RPMI8226 (cell line): ENCODE measurements at regions not wholly inside any gene's neighbourhood (a gene's known extent, or its start where the extent isn't known, plus 50 kb on each side); places are given as distances from the start of the nearest gene placed in this dataset.

ENCODE experiments used
- DNase-seq: peaks from one replicate; pipeline ENCODE4 v3.0.0-alpha.2; 2015

DNA sequence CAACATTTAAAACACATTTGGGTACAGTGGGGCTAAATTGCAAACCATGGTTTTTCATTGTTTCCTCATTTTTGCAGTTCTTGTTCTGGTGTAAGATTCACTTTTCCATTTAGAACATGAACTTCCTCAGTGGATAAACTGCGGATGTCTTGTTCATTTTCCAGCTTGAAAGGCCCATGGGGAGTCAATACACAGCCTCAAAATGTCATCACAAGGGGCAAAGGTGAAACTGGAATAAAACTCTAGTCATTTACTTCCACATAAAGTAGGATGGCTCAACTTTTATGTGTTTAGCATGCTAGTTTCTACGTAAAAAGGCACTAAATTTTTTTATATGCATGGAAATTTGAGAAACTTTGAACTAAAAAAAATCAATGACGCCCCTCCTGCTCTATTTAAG is 718.8 kb downstream of the TLR4 start:
- no peak for DNase-seq

DNA sequence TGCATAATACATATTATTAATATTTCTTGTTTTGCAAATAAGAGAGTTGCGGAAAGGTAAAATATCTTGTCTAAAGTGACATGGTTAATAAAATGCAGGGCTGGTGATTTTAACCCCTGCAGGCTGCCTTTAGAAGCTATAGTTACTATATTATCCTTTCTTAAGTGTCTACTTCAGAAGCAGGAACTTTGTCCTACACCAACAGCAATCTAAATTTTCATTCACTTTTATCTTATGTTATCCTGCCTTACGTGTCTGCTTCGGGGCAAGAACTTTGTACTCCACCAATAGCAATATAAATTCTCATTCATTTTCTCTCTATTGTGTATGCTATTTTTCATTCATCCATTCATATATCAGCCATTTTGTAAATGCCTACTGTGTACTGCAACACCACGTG is 719.5 kb downstream of the TLR4 start:
- no peak for DNase-seq

DNA sequence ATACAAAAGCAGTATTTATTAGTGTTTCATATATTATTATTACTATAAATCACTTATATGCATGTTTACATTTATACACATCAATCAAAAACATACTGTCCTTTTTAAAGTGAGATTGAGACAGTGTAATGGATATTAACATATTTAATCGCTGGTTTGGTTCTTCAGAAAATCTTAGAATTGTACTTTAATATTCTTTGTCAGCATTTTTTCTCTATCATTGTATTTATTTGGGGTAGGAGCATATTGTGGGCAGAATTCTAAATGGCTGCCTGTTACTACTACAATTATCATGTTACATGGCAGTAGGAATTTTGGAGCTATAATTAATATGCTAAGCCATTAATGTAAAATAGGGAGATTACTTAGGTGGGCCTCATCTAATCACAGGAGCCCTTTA is 722.6 kb downstream of the TLR4 start:
- DNase-seq: no peak

DNA sequence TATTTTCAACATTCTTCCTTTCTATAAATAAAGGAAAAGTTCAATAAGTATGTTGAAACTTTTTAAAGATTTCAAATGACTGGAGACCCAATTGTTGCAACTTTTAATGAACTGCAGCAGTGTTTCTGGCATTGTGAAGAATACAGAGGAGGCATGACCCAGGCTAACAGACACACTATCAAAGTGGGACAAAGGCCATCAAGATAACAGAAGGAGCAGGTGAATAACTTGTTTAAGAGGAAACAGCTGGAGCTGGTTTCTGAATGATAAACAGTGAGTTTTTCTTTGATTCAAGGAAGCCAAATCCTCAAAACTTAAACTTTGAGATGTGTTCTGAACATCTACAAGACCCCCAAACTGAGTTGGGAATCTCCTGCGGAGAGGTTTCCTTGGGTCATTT is 734.6 kb downstream of the TLR4 start:
- no peak for DNase-seq

DNA sequence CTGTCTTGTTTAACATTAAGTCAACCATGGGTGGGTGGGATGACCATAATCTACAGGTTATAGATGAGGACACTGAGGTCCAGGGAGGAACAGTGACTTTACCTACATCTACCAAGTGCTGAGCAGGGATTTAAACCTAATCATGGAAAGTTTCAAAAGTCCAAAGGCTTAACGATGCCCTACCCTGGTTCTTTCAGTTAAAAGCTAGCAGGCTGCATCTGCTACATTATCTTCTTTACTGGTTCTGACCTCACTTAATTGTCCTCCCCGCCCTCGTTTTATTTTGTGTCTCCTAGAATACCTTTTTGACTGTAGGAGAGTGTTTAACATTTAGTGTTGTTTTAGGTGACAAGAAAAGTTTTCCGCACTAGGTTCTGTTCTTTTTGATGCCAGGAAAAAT is 735.2 kb downstream of the TLR4 start:
- DNase-seq: no peak

DNA sequence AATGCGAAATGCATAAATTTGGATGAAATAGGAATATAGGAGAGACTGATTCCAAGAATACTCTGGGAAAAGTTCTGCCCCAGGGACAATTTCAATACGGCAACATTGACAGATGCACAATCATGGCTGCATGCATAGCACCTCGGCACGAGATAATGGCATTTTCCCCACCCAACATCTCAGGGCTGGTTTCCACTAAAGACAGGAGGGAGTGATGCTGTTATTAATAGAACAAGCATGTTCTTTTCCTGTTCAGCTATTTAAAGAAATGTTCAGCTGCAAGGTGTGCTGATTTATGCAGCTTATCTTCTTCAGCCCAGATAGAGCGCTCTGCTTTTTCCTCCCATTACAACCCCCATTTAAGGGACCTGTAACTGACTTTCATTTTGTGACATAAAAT is 740.2 kb downstream of the TLR4 start:
- DNase-seq: peak; percentile 23

DNA sequence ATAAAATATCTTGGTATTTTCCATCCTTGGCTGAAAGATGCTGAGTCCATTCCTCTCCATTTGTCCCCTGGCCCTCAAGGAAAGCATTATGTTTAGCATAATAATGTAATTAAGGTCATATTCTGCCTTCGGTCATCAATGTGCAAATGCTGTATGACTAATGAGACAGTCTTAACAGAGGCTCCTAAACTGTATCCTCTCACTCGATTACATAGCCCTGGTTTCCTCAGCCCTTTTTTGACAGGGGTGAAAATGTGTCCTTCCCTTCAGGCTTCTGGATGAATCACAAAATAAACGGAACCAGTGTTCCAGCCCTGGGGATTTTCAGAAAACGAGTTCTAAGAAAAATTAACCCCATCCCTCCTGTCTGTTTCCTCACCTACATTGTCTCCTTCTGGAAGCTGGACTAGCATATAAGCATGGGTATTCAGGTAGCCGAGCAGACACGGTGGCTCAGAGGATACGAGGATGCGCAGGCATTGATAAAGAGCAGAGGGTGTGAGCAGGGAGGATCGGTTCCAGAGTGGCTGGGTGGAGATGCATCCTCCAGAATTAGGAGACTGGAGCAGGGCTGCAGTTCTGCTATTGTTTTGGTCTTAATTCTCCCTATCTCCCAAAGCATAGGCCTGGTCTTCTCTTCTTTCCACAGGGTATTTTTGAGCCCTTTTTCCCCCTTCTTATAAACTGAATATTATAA is 742.9 kb downstream of the TLR4 start:
- no peak for DNase-seq

DNA sequence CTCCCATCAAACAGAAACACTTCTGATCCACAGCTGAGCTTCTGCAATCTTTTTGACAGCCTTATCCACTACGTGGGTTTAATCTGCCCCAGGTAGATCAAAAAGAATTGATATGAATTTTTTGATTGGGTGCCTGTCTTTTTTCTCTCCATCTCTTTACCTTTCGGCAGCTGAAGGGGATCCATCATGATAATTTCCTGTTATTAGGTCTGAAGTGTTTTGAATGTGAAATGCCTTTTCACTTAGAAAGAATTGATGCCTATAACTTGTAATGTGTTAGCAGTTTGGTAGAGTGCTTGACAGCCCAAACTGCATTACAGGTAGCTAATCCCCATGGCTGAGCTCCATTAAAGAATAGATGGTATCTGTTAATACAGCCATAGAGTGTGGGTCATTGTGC is 745.4 kb downstream of the TLR4 start:
- DNase-seq: no peak

DNA sequence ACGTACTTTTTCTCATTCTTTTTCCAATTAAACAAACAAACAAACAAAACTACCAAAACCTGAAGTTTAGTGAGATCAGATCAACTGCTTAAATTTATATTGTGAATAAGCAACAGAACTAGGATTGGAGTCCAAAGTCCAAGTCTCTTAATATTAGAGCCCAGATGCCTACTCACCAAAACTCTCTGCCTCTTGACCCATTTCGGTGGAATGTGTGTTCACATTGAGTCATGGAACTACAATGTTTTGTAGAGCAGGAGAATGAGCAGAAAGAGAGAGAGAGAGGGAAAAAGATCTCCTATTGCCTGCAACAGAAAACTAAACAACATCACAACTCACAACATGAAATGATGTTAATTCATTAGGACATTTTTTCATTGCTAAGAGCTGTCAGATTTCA is 751.1 kb downstream of the TLR4 start:
- DNase-seq: no peak

DNA sequence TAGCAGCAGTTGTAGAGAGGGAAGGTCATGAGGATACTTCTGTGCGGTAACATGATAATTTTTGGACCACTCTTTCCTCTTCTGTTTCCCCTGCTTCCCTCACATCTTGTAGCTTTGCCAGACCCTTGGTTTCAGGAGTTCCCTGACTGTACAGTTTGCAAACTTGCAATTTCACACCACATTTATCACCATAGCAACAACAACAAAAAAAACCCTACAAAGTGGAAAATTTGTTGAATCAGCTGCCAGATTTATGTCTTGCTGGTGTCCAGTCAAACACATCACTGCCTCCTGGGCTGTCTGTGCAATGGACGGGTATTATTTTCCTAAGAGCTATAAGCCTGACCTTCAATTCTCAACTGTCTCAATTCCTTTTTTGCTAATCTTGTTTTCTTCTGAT is 751.6 kb downstream of the TLR4 start:
- peak; percentile 39 for DNase-seq

DNA sequence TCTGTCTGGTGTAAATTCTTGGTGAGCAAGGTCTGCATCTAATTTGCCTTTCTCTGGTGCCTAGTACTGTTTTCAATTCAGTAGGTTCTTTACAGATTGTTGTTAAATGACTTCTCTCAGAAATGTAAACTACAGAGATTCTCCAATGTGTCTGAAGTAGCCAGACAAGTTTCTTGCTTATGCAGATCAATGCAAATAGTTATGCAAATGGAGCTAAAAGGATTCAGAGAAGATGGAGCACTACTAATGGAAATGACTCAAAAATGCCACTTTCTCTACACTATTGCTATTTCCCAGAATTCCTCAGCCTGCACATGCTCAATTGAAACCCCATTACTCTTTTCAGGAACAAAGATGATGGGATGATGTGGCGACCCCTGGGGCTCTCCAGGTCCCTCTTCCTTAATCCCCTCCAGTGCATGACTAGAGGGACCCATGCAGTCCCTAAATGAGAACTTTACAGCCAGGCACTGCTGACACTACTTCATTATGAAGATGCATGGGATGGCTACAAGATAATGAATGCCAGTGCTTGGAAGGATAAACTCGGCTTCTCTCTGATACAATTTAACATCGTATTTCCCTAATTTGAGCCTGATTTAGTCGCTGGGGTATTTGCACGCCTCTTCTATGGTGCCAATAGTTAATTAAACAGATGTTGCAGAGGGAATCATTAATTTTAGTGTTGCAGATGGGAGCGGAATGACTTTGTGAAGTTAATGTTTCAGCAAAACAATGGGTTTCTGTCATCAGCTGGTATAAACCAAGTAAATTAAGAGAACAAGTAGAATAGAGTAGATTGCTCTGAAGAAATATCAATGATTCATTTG is 753.2 kb downstream of the TLR4 start:
- no peak for DNase-seq

DNA sequence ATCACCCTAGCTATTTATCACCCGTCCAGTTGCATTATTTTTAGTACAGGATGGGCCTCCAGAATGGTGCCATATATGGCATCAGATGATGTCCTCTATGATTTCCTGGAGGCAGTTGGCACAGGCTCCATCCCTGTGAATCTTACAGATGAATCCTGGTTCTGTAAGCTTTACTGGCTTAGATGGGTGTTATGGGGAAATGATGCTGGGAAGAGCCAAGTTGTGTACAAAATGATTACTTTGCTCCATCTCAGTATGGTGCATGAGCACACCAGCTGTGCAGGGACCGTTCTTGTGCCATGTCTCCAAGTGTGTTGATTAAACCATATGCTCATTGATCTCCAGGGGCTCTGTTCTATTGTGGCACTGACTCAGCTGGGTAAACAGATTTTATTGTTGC is 755.7 kb downstream of the TLR4 start:
- DNase-seq: no peak

DNA sequence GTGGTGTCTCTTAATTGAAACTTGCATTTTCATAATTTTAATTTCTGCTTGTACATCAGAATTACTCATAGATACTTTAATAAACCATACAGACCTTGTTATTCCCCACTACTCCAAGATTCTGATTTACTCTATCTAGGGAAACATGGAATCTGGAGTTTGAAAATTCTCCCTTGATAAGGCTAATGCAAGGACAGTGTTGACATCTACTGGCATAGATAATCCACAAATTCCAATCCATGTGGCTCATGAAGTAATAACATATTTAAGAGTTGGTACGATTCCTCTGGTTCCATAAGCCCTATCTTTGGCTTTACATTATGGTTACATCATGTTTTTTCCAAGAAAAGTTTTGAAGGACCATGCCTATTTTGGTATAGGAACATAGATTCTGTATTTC is 759.2 kb downstream of the TLR4 start:
- DNase-seq: no peak

DNA sequence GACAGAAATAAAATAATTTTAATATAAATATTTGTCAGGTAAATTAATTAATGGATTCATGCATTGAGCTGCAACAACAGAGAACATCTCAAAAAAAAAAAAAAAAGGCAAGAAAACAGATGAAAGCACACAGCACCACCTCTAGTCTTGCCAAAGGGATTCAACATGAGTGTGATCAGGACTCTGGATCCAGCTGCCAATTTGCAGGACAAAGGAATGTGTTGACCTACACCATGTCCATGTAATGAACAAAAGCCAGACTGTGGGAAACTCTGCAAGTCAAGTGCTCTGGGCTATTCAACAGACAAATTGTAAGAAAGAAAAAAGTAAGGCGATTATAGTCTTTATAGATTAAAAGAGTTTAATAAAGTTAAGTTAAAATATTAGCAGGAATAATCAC is 769.3 kb downstream of the TLR4 start:
- no peak for DNase-seq

DNA sequence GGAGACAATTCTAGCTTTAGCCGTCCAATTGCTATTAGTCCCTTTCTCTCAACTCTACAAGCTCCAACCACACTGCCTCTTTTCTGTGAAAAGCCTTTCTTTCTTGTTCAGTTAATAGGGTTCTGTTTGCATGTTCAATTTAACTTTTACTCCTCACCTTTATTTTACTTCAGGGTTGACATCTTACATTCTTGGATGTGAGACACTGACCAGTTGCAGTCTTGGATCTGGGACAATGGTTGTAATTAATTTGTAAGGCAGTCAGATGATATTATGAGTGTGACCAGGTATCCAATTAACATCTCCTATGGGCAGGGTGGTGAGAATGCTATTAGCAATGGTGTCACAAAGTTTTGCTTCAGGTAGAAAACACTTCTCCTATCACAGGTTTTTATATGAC is 774.5 kb downstream of the TLR4 start:
- no peak for DNase-seq

DNA sequence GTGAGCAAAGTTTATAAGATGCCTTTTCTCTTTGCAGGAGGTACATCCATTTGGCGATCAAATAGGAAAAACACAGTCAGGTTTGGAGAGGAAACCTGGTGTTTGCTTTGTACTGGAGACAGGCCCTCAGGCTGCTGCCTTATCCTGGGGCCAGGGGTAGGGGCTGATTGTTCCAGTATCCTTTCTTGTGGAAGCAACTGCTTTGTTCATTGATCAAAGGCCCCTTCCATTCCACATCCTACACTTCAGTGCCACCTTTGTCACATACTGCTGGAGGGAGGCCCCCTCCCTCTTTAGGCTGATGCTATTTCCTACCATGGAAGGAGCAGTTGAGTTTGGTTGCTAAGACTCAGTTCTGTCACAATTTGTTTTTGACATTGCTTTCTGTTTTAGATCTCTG is 778.1 kb downstream of the TLR4 start:
- no peak for DNase-seq

DNA sequence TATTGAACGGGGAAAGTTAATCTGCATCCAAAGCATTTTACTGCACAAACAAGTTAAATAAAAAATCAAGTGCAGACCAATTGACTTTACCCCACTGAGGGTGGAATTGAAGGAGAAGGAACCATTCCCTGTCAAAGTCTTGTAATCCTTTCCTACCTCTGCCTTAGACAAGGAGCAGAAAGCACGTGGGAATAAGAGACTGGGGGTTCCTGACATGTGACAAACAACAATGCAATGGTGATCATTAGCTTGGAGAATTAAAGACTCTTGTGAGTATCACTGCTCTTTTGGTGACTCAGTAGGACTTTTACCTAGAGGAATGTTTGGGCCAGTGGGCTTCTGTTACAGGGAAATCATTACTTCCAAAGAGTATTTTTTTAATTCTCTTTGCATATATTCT is 779.5 kb downstream of the TLR4 start:
- DNase-seq: no peak

DNA sequence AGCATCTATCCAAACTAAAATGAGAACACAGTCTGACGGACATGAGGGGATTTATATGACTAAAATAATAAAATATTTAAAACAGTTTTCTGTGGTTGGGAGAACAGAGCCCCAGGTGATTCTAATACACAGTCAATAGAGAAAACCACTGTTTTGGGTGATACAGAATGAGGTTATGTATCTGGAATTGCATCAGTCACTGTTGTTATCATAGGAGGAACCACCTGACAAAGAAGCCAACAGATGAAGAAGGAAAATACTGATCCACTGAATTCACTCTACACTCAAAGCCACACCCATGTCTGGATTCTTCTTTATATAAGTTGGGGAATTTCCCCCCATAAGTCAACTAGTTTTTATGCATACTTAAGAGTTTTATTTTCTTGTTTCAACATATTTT is 799.0 kb downstream of the TLR4 start:
- no peak for DNase-seq

DNA sequence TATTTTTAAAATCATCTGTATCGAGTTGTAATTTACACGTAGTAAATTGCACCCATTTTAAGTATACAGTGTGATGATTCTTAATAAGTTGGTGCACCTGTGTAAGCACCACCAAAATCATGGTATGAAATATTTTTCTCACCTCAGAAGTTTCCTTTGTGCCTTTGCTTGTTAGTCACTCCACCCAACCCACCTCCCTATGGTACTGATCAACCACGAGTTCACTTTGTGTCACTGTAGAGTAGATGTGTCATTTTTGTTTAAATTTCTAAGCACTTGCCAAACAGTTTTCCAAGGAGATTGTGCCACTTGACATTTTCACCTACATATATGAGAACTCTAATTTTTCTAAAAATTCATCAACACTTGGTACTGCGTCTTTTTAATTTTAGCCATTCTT is 806.5 kb downstream of the TLR4 start:
- DNase-seq: no peak

DNA sequence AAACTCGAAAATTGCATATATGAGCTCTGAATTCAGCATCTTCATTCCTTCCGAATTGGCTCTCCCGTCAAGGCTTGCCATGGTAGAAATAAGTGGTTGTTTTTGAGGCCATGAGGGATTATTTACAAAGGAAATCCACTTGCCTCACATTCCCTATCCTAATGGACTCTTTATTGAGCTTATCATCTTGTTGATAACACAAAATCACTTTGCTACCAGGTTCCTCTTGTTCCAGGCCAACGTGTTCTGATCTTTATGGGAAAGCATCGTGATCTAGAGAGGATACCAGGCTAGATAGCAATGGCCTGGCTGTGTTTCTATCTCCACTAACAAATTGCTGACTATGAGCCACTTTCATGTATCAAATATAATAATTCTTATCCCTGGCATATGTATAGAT is 811.7 kb downstream of the TLR4 start:
- no peak for DNase-seq

DNA sequence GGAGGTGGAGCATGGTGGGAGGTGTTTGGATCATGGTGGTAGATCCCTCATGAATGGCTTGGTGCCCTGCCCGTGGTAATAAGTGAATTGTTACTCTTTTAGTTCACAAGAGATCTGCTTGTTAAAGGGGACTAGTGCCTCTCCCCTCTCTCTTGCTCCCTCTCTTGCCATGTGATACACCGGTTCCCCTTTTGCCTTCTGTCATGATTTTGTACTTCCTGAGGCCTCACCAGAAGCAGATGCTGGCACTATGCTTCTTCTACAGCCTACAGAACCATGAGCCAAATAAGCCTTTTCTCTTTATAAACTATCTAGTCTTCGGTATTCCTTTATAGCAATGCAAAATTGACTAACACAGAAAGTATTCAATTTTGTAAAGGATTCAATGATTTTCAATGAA is 817.1 kb downstream of the TLR4 start:
- DNase-seq: no peak

DNA sequence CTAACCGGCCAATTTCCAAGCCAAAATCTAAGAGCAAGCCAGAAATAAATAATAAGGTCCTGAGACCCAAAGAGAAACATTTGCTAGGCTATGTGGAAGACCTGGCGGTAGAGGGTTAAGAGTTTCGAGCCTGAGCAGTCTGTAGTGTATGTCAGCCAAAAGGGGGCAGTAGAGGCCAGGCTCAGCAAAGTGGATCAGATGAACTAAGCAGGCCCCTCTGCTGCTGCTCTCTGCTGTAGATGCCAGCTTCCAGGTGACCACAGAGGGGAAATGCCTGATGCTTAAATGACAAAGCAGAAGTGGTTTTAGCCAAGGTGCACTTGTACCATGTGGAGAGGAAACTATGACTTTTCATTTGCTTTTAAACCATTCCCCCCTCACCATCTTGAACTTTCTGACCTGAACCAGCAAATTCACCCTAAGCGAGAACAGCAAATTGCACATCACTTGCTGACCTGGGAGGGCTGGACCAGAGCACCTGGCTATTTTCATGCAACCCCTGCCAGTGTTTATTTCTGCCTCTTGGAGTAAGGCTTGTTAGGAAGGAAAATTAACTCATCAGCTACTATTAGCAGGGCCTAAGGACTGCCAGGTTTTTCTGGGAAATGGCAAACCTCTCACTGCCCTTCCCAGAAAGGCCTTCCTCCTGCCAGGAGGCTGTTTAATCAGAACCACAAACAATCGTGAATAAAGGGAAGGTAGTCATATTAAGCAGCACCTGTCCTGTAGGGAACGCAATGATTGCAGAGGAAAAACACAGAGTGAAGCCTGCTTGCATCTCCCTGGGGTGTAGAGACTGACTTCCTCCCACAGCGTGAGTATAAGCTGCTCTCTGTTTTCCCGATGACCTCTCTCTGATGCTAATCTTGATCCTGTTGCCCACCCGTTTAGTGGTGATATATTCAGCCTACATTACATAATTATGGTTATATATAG is 818.2 kb downstream of the TLR4 start:
- DNase-seq: peak; percentile 56

DNA sequence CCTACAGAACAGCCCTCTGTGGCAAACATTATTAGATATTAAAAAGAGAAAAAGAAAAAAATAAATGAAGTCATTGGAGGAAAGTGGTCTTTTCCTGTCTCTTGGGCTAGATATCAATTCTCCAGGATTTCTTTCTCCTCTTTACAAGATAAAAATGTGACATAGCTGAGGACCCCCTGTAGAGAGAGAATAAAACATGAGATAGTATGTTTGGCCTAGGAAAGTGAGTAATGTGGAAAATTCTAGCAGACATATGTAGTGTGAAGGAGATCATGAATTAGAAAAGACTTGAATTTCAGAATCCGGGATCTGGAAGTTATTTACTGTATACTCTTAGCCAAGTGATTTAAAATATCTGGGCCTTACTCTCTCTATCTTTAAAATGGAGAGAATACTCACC is 823.1 kb downstream of the TLR4 start:
- no peak for DNase-seq

DNA sequence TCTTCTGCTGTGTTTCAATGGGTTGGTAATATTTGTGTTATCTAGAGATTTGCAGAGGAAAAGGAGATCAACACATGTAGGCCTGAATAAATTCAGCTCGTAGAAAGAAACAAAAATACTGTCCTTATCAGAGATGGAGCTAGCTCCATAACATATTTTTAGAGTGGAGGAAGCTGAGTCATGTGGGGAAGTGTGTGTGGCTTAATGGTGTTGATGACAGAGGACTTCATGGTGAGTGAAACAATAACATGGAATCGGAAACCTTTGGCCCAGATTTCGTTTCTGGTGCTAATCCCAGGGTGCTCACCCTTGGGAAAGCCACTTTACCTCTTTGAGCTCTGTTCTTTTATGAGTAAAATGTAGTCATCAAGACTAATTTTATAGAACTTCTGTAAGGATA is 825.0 kb downstream of the TLR4 start:
- DNase-seq: no peak
